ENCODE measurements at regions not wholly inside any gene's neighbourhood (a gene's known extent, or its start where the extent isn't known, plus 50 kb on each side); places are given as distances from the start of the nearest gene placed in this dataset.

- no peaks in the 10 kb centered on the region for H3K27me3 ChIP-seq (ENCODE audit: control insufficient read depth, low read length)
- no peak overlapping the region for H3K4me2 ChIP-seq (ENCODE audit: low read length)
- no peaks in the 10 kb centered on the region for H3F3A ChIP-seq (ENCODE audit: control insufficient read depth, insufficient read depth)
- H4K20me1 ChIP-seq (ENCODE audit: control insufficient read depth, insufficient read depth, low read depth, low read length): no peaks in the 10 kb centered on the region
- no peak overlapping the region for H3K27ac ChIP-seq (ENCODE audit: low read depth, low read length)
- TF ChIP-seq CTCF (IDR thresholded peaks at IDR 0.05; ENCODE audit: low read depth, low read length, poor library complexity, severe bottlenecking) (no peak), EZH2phosphoT487 (IDR thresholded peaks at IDR 0.05; ENCODE audit: borderline replicate concordance, low read length) (no peak)
- H3K9me2 ChIP-seq (replicated peaks; ENCODE audit: control insufficient read depth, low read length): no peaks in the 10 kb centered on the region
- no peaks in the 10 kb centered on the region for H3K79me2 ChIP-seq (ENCODE audit: control insufficient read depth, low read length)
- no peak overlapping the region for H3K4me3 ChIP-seq (ENCODE audit: low read length)
- H3K36me3 ChIP-seq (ENCODE audit: control insufficient read depth, low read length): no peaks in the 10 kb centered on the region
- no peaks in the 10 kb centered on the region for H3K4me1 ChIP-seq (ENCODE audit: control insufficient read depth, low read length)
- no peaks in the 10 kb centered on the region for H3K9me3 ChIP-seq (ENCODE audit: control insufficient read depth, insufficient read depth, low read length)
These were observed 712.1 kb downstream of the LTN1 start for GRCh38 chr21:28280611-28281010.

DNA sequence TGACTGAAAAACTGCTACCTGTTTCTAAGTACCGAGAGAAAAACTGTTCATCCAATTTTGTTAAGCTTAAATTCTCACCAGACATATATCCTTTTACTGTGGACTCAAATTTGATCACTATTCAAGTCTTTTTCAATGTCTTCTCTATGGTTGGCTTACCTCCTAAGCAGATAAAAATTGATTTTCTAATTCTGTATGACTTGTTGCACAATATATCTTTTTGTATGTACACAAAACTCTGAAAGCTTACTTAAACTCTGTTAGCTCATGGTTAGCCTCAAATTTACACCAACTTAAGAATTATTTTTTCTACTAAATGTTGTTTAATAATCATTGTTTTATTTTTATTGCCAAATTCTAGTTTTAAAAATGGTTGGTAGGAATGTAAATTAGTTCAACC lies 715.4 kb downstream of the LTN1 start:
- H3K27ac ChIP-seq (ENCODE audit: low read depth, low read length): no peak overlapping the region
- H3F3A ChIP-seq (ENCODE audit: control insufficient read depth, insufficient read depth): no peaks in the 10 kb centered on the region
- no peak overlapping the region for H3K4me2 ChIP-seq (ENCODE audit: low read length)
- H3K36me3 ChIP-seq (ENCODE audit: control insufficient read depth, low read length): no peaks in the 10 kb centered on the region
- no peaks in the 10 kb centered on the region for H4K20me1 ChIP-seq (ENCODE audit: control insufficient read depth, insufficient read depth, low read depth, low read length)
- TF ChIP-seq EZH2phosphoT487 (IDR thresholded peaks at IDR 0.05; ENCODE audit: borderline replicate concordance, low read length): no peak
- no peak for TF ChIP-seq CTCF (IDR thresholded peaks at IDR 0.05; ENCODE audit: low read depth, low read length, poor library complexity, severe bottlenecking)
- H3K4me3 ChIP-seq (ENCODE audit: low read length): no peak overlapping the region
- H3K4me1 ChIP-seq (ENCODE audit: control insufficient read depth, low read length): no peaks in the 10 kb centered on the region
- no peaks in the 10 kb centered on the region for H3K9me3 ChIP-seq (ENCODE audit: control insufficient read depth, insufficient read depth, low read length)
- no peaks in the 10 kb centered on the region for H3K79me2 ChIP-seq (ENCODE audit: control insufficient read depth, low read length)
- no peaks in the 10 kb centered on the region for H3K9me2 ChIP-seq (replicated peaks; ENCODE audit: control insufficient read depth, low read length)
- H3K27me3 ChIP-seq (ENCODE audit: control insufficient read depth, low read length): no peaks in the 10 kb centered on the region

DNA sequence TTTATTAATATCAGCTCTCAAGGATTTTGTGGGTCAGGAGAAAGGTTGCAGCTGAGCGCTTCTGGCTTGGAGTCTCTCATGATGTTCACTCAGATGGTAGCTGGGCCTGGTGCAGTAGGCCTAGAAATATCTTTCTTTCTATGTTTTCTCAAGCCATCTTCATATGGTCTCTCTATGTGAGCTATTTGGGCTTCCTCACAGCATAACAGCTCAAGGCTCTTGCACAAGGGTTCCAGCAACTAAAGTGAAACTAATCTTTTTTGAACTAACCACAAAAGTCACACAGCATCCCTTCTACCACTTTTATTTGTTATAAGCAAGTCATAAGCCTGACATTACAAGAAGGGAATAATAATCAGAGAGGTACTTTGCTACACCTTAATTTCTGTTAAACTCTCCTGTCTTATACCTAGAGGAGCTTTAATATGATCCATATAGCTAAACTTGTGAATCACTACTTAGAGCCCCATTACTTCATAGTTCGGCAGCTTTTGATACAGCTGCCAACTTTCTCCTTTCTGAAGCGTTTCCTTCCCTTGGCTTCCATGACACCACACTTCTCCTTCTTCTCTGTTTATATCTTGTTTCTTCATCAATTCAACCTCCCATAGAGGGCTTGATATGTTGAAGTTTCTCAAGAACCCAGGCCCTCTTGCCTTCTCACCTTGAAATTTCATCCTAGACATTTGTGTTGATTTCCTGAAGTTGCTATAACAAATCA lies 720.2 kb downstream of the LTN1 start:
- TF ChIP-seq EZH2phosphoT487 (IDR thresholded peaks at IDR 0.05; ENCODE audit: borderline replicate concordance, low read length): no peak
- no peak for TF ChIP-seq CTCF (IDR thresholded peaks at IDR 0.05; ENCODE audit: low read depth, low read length, poor library complexity, severe bottlenecking)
- no peaks in the 10 kb centered on the region for H3K9me3 ChIP-seq (ENCODE audit: control insufficient read depth, insufficient read depth, low read length)
- no peak overlapping the region for H3K27ac ChIP-seq (ENCODE audit: low read depth, low read length)
- no peak overlapping the region for H3K4me2 ChIP-seq (ENCODE audit: low read length)
- no peaks in the 10 kb centered on the region for H3K9me2 ChIP-seq (replicated peaks; ENCODE audit: control insufficient read depth, low read length)
- no peaks in the 10 kb centered on the region for H4K20me1 ChIP-seq (ENCODE audit: control insufficient read depth, insufficient read depth, low read depth, low read length)
- H3K79me2 ChIP-seq (ENCODE audit: control insufficient read depth, low read length): no peaks in the 10 kb centered on the region
- H3K4me1 ChIP-seq (ENCODE audit: control insufficient read depth, low read length): no peaks in the 10 kb centered on the region
- H3K4me3 ChIP-seq (ENCODE audit: low read length): no peak overlapping the region
- no peaks in the 10 kb centered on the region for H3K36me3 ChIP-seq (ENCODE audit: control insufficient read depth, low read length)
- H3K27me3 ChIP-seq (ENCODE audit: control insufficient read depth, low read length): no peaks in the 10 kb centered on the region
- no peaks in the 10 kb centered on the region for H3F3A ChIP-seq (ENCODE audit: control insufficient read depth, insufficient read depth)
